Neural cell (in vitro differentiated cells): ENCODE measurements at regions not wholly inside any gene's neighbourhood (a gene's known extent, or its start where the extent isn't known, plus 50 kb on each side); places are given as distances from the start of the nearest gene placed in this dataset.

ENCODE experiments used
- CTCF ChIP-seq: fragments of 450-650 bp; IDR thresholded peaks from 2 replicates; pipeline ENCODE4 v1.5.1; 2014; ENCODE audit warnings: antibody characterized with exemption, mild to moderate bottlenecking, moderate library complexity; ENCODE audit not compliant: poor library complexity, severe bottlenecking
- EZH2 ChIP-seq: fragments of 200-600, 300-800 bp; shearing (Covaris generic), sonication (generic); IDR thresholded peaks from 2 replicates; pipeline ENCODE4 v1.6.1; 2014; ENCODE audit warnings: antibody characterized with exemption, low read length, borderline replicate concordance, mild to moderate bottlenecking; ENCODE audit not compliant: insufficient read depth, poor library complexity, severe bottlenecking
- POLR2AphosphoS5 ChIP-seq: IDR thresholded peaks from 2 replicates; pipeline ENCODE4 v1.6.1; 2012
- RAD21 ChIP-seq: fragments of 450-650 bp; conservative IDR thresholded peaks from 2 replicates; pipeline ENCODE4 v1.6.1; 2014; ENCODE audit warnings: antibody characterized with exemption, mild to moderate bottlenecking, moderate library complexity
- REST ChIP-seq: IDR thresholded peaks from 2 replicates; pipeline ENCODE4 v1.6.1; 2012; ENCODE audit warnings: borderline replicate concordance
- SMC3 ChIP-seq: fragments of 450-650 bp; conservative IDR thresholded peaks from 2 replicates; pipeline ENCODE4 v1.6.1; 2014; ENCODE audit warnings: antibody characterized with exemption, mild to moderate bottlenecking, moderate library complexity; ENCODE audit not compliant: poor library complexity
- TAF1 ChIP-seq: IDR thresholded peaks from 2 replicates; pipeline ENCODE4 v1.6.1; 2012; ENCODE audit warnings: low read depth

- no peak for TF ChIP-seq TAF1
- no peak for TF ChIP-seq REST
- TF ChIP-seq CTCF, result no peak
- no peak for TF ChIP-seq POLR2AphosphoS5
- no peak for TF ChIP-seq SMC3
- TF ChIP-seq EZH2, result no peak
- no peak for TF ChIP-seq RAD21
Measured at GRCh38 chr4:18518098-18518497, 496.5 kb upstream of the LCORL start.
